ENCODE measurements at regions not wholly inside any gene's neighbourhood (a gene's known extent, or its start where the extent isn't known, plus 50 kb on each side); places are given as distances from the start of the nearest gene placed in this dataset.

GRCh38 chr4:24730256-24731001 is 64.9 kb upstream of the SOD3 start:
- no TSS peak for BruUV-seq (replicated peaks)
- Histone ChIP-seq H2BK15ac (ENCODE audit: low read depth, low read length) (no peak overlapping the region), H2AK9ac (replicated peaks; ENCODE audit: low read depth, low read length, poor library complexity) (no peak overlapping the region), H3K27ac (ENCODE audit: insufficient read depth, low read length) (no peak overlapping the region), H3K36me3 (ENCODE audit: control insufficient read depth, insufficient read depth, low read length) (no peaks in the 10 kb centered on the region), H2BK120ac (ENCODE audit: low read depth, low read length) (no peak overlapping the region), H3K4me2 (ENCODE audit: low read depth, low read length) (no peak overlapping the region), H3K4me1 (ENCODE audit: control insufficient read depth, insufficient read depth, low read length) (peaks cover 3% of the 10 kb centered on the region; the same call in 1 of the 2 replicates), H2AFZ (replicated peaks; ENCODE audit: low read length, poor library complexity) (peak overlapping the region; percentile 70), H3K9ac (ENCODE audit: low read depth, low read length) (no peak overlapping the region), H2BK5ac (ENCODE audit: low read depth, low read length, poor library complexity, severe bottlenecking) (no peak overlapping the region), H3K18ac (ENCODE audit: low read depth, low read length) (no peak overlapping the region), H3K4ac (ENCODE audit: low read depth, low read length) (no peak overlapping the region), H4K8ac (ENCODE audit: low read depth in 2 of 2, low read length in 2 of 2) (0 out of 4 replicates have a peak overlapping the region, but pooled peaks of 1 of the 2 experiments have one; percentile 35), H3K79me1 (ENCODE audit: low read depth in 1 of 2, low read length in 2 of 2) (no peaks in the 10 kb centered on the region), H2BK20ac (ENCODE audit: low read depth, low read length) (no peak overlapping the region), H4K91ac (ENCODE audit: insufficient read depth, low read depth, low read length) (no peak overlapping the region), H2AK5ac (ENCODE audit: low read depth, low read length) (no peak overlapping the region), H3K9me3 (ENCODE audit: control insufficient read depth, insufficient read depth, low read length) (no peaks in the 10 kb centered on the region), H4K5ac (ENCODE audit: low read depth, low read length) (no peak overlapping the region; the same call in 1 of the 2 replicates), H3K23ac (ENCODE audit: low read depth, low read length) (no peak overlapping the region), H3K27me3 (ENCODE audit: control insufficient read depth, insufficient read depth, low read length) (peaks cover 12% of the 10 kb centered on the region), H3K9me1 (ENCODE audit: insufficient read depth, low read length) (no peaks in the 10 kb centered on the region), H3K14ac (replicated peaks; ENCODE audit: low read depth, low read length) (no peak overlapping the region), H3K56ac (ENCODE audit: extremely low read depth, insufficient read depth, low read length) (no peak overlapping the region), H4K20me1 (ENCODE audit: insufficient read depth, low read length) (no peaks in the 10 kb centered on the region), H3K4me3 (ENCODE audit: insufficient read depth, low read depth, low read length) (no peak overlapping the region)
- WGBS, 2 experiments (ENCODE audit: extremely low coverage in 2 of 2, insufficient read length in 1 of 2), result 54% methylated on average over 6 of the region's 16 CpGs; no CpG with 5 or more reads in 1 of the 2 experiments
- CTCF ChIA-PET, result interaction anchor here (0.8 to 1.3 kb wide), 2 partner anchors 10 to 12 kb away, joined by 3 to 4 read pairs; no protein-coding TSS in a partner anchor
- ATAC-seq (ENCODE audit: low read depth) (peak; percentile 40; the same call in 1 of the 2 replicates), DNase-seq (peak; percentile 54)
- in situ Hi-C loops (cut with MboI; ENCODE audit: low sequenced_read_pairs), result no loop called here
- intact Hi-C loops (cut with micrococcal nuclease), result loop anchor here (10.0 kb wide), 1 partner anchor 254 kb away; no protein-coding TSS in a partner anchor
- POLR2A ChIA-PET (ENCODE audit: unreplicated experiment), result no interaction called here
- no peak for TF ChIP-seq POLR2A (IDR thresholded peaks at IDR 0.05; ENCODE audit: low read depth, low read length)
- TF ChIP-seq, protein P1, sequence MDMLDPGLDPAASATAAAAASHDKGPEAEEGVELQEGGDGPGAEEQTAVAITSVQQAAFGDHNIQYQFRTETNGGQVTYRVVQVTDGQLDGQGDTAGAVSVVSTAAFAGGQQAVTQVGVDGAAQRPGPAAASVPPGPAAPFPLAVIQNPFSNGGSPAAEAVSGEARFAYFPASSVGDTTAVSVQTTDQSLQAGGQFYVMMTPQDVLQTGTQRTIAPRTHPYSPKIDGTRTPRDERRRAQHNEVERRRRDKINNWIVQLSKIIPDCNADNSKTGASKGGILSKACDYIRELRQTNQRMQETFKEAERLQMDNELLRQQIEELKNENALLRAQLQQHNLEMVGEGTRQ (IDR thresholded peaks at IDR 0.05; ENCODE audit: low read depth, low read length), result no peak
- no peak for TF ChIP-seq RFX5 (IDR thresholded peaks at IDR 0.05; ENCODE audit: low read depth, low read length)
- no peak for TF ChIP-seq CHD1 (IDR thresholded peaks at IDR 0.05; ENCODE audit: low read depth, low read length)
- TF ChIP-seq, protein P2, sequence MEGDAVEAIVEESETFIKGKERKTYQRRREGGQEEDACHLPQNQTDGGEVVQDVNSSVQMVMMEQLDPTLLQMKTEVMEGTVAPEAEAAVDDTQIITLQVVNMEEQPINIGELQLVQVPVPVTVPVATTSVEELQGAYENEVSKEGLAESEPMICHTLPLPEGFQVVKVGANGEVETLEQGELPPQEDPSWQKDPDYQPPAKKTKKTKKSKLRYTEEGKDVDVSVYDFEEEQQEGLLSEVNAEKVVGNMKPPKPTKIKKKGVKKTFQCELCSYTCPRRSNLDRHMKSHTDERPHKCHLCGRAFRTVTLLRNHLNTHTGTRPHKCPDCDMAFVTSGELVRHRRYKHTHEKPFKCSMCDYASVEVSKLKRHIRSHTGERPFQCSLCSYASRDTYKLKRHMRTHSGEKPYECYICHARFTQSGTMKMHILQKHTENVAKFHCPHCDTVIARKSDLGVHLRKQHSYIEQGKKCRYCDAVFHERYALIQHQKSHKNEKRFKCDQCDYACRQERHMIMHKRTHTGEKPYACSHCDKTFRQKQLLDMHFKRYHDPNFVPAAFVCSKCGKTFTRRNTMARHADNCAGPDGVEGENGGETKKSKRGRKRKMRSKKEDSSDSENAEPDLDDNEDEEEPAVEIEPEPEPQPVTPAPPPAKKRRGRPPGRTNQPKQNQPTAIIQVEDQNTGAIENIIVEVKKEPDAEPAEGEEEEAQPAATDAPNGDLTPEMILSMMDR (conservative IDR thresholded peaks at IDR 0.05; ENCODE audit: low read depth, low read length), result no peak
- no peak for TF ChIP-seq RAD21 (IDR thresholded peaks at IDR 0.05; ENCODE audit: low read length)
- TF ChIP-seq, protein P3, sequence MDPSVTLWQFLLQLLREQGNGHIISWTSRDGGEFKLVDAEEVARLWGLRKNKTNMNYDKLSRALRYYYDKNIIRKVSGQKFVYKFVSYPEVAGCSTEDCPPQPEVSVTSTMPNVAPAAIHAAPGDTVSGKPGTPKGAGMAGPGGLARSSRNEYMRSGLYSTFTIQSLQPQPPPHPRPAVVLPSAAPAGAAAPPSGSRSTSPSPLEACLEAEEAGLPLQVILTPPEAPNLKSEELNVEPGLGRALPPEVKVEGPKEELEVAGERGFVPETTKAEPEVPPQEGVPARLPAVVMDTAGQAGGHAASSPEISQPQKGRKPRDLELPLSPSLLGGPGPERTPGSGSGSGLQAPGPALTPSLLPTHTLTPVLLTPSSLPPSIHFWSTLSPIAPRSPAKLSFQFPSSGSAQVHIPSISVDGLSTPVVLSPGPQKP (IDR thresholded peaks at IDR 0.05; ENCODE audit: borderline replicate concordance, low read depth, low read length), result no peak
- no peak for TF ChIP-seq FOS (IDR thresholded peaks at IDR 0.05; ENCODE audit: low read depth, low read length)
- TF ChIP-seq MAFK (IDR thresholded peaks at IDR 0.05; ENCODE audit: low read depth, low read length), result no peak
- dilution Hi-C loops (cut with HindIII; ENCODE audit: low sequenced_read_pairs, unreplicated experiment), result no loop called here

Measured in IMR-90 (cell line).